NOMO-1 treated with DMSO at 0.1 percent for 48 hours (cell line): ENCODE measurements at regions not wholly inside any gene's neighbourhood (a gene's known extent, or its start where the extent isn't known, plus 50 kb on each side); places are given as distances from the start of the nearest gene placed in this dataset.

Experiments used
- DNase-seq: peaks from one replicate; lab custom pipeline; 2025; ENCODE audit not compliant: unreplicated experiment; lab: John Stamatoyannopoulos, UW

DNA sequence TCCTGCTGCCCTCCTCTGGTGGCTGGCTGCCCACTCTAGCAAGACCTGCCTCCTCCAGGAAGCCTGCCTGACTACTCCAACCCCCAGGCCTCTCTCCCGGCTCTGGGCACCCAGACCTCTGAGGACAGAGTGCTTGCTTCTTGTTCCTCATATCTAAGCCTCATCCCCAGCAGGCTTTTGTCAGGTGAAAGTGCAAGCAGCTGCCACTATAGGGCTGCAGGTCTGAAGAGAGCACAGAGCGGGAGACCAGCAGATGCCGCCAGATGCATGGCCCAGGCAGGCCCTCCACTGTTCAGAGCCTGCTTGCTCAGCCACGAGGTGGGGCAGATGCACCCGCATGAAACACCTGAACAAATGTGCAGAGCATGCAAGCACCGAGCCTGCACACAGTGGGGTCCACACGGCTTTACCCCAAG lies 73.0 kb downstream of the SERPINA3 start:
- DNase-seq = no peak

DNA sequence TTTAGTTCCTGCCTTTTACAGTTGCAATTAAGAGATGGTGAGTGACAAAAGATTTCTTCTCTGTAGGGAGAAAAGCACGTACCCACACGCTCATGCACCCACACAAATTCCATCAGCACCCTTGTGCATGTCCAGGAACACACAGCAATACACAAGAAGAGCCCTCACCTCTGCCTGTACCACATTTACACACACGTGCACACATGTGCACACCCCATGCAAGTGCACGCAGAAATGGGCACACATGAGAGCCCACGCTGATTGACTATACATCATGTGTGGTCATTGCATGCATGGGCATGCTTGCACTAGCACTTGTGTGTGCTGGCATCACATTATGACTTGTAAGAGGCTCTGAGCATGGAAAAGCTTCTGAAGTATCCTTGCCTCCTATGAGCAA lies 70.5 kb downstream of the SERPINA3 start:
- no peak for DNase-seq

DNA sequence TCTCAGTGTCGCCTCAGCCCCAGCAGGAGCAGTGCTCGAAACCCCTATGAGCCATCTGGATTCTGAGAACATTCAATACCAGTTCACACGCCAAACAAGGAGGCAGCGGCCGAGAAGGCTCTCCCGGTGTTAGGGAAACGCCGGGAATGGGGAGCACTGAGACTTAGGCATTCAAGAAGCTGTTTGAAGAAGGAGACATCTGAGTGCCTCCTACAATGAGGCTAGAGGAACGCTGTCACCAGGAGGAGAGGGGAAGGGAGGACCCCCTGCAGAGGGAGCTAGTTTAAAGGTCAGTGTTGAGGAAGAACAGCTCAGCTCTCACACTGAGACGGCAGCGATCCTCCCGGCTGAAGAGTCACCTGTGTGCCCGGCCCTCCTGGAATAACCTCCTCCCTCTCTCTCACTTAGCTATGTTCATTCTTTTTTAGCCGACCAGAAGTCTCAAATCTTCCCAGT lies 69.9 kb downstream of the SERPINA3 start:
- DNase-seq = no peak

DNA sequence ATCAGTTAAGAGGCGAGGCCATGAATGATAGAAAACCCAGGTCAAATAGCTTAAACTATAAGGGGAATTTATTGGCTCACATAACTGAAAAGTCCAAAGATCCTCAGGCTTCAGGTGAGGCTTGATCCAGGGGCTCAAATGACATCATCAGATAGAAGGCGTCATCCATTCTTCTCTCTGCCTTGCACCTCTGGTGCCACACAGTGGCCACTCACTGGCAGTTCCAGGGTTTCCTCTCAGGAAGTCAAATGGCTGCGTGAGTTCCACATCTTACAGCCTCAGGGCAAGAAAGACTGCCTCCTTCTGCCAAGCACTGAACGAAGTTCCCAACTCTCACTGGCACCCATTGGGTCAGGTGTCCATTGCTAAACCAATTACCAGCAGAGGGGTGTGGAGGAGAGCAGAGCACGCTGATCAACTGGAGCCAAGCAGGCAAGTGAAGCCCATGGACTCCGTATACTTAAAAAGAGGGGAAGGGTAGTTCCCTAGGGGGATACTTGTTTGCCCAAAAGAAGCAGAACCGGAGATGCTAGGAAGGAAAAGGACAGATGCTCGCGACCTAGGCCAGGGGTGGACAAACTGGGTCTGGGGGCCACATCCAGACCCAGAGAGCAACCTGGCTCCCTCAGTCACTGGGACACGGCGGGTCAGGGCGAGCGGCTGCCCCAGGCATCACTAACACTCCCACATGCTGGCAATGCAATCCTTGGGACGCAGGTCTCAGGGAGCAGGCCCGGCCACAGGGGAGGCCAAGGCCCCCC lies 69.3 kb downstream of the SERPINA3 start:
- peak; percentile 27 for DNase-seq

DNA sequence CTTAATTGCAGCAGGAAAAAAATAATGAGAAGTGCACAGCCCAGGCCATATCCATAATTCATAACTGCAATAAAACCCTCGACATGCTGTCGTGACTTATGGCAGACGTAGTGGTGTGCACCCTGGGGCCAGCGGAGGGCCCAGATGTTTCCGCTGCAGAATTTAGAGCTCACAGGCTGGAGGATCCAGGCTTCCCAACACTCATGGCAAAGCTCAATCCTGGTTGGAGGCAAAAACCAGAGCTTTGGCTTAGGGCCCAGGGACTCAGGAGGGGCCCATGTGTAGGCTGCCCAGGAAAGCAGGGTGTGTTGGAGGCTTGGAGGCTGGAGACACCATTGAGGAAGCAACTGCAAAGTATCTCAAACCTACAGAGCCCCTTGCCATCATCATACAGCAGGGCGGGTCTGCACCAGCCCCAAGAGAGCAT lies 68.7 kb downstream of the SERPINA3 start:
- no peak for DNase-seq

DNA sequence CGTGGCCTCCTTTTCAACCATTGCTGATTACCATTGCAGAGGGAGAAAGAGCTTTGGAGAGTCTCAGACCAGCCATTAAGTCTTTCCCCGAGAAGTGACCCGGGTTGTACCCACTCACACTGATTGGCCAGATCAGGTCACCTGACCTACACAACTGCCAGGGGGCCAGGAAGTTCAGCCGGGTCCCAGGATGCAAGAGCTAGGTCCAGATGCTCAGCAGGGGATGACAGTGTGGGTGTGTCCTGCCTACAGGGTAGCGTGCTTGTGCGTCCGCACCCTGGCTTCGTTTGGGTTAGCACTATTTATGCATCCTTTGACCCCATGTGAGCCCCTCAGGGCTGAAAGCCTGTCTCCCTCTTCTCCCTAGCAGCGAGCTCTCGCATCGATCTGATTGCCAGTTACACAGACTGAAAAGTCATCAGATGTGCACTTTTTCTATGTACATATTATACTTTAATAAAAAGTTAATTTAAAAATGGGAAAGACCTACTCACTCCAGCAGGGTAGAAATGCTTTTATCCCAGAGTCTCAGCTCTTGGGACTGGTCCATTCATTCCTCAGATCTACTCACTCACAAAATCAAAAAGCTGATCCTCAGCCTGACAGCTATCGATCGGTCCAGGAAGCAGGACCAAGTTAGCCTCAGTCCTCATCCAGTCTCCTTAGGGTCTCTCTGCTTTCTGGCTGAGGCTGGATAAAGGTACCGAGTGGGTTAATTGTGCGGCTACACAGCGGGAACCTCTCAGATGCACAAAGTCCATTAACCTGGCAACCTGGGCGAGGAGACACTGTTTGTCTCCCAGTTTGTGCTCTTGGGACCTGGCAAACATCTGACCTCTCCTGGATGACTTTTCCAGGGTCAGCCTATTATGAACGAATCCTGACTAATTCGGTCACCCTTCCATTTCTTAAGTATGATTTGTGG lies 68.0 kb downstream of the SERPINA3 start:
- DNase-seq = no peak

DNA sequence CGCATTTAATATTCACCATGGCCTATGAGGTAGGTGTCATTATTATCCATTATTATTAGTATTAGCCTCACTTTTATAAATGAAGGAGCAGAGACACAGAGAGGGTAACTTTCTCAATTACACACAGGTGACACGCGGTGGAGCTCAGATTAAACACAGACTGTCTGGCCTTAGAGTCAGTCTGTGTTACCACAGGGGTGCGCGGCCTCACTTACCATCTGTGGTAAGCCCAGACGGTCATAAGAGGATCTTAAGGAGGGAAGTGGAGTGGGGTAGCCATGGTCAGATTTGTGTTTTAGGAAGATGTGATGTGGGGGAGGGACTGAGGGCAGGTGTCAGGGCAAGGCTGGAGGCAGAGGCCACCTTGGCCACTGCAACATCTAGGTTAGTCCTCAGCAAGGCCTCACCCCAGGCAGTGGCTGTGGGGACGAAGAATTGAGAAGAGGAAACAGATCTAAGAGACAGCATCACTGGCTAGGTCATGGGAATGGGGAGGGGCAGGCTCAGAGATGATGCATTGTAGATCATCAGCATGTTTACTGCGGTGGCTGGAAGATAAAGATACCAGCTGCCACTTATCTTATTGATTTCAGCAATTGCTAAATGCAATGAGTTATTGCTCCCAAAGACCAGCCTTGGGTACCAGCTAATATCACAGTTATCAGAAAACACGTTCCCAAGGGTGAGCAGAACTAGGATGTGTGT lies 67.1 kb downstream of the SERPINA3 start:
- no peak for DNase-seq

DNA sequence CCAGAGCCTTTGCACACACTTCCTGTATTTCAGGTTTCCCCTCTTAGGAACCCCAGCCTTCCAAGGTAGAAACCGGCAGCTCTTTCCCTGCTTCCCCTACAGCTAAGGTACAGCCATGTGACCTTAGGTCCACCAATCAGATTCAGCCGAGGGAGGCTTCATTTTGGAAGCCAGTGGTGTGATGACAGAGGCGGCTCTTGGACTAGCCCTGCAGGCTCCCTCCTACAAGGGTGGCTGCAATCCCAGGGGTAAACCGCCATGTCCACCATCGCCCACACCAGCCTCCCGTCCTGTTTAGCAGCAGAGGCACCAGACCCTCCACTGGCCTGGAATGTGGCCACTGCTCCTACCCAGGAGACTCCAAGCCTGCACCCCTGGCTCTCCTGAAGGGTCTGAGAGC lies 65.6 kb downstream of the SERPINA3 start:
- DNase-seq = no peak

DNA sequence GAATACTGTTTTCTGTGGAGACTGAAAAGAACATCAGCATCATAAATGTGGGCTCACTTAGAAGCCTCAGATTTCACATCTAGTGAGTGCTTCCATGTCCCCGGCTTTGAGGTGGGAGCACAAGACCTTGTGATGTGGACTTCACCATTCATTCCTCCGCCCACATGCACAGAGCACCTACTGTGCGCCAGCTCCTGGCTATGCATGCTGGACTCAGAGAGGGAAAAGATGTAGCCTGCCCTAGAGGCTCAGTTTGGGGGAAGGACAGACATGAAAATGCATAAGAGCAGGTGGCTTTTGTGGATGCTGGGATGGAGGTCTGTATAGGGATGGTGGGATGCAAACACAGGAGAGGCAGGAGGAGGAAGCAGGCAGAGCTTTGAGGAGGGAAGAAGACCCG lies 65.0 kb downstream of the SERPINA3 start:
- no peak for DNase-seq

DNA sequence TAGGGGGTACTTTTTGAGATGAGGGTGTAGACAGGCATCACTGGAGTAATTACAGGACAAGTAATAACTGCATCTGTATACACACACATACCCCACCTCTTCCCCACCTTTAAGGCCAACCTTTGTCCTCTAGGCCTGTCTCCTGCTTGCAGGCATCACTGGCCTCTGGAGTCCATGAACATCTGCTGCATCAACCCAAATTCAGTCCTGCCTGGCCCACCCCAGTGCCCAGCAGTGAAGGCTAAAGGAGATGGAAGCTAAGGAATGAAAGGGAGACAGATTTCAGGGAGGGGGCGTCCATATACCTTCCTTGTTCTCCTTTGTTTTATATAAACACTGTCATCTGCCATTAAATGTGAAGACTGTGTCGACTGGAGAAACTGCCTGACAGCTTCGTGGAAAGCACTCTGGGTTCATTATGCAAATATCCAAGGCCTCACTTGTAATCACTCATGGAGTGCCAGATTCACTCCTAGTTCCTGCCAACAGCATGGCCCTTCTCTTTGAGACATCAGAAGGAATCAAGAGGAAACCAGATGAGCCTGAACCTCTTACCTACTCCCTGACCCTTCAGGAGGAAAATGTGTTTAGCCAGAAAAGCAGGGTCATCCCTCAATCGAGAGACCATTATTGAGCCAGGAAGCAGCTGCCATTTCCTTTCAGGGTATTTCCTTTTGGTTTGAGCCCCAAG lies 64.4 kb downstream of the SERPINA3 start:
- DNase-seq = no peak

DNA sequence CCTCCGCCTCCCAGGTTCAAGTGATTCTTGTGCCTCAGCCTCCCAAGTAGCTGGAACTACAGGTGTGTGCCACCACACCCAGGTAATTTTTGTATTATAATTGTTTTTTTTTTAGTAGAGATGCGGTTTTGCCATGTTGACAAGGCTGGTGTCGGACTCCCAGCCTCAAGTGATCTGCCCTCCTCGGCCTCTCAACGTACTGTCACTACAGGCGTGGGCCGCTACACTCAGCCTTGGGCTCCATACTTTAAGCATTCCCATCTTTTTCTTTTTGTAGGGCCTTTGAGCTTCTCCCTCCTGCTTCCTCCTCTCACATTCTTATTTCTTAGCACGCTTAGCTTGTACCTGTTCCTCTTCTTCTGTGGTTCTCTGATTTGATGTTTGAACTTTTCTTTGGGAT lies 62.8 kb downstream of the SERPINA3 start:
- no peak for DNase-seq

DNA sequence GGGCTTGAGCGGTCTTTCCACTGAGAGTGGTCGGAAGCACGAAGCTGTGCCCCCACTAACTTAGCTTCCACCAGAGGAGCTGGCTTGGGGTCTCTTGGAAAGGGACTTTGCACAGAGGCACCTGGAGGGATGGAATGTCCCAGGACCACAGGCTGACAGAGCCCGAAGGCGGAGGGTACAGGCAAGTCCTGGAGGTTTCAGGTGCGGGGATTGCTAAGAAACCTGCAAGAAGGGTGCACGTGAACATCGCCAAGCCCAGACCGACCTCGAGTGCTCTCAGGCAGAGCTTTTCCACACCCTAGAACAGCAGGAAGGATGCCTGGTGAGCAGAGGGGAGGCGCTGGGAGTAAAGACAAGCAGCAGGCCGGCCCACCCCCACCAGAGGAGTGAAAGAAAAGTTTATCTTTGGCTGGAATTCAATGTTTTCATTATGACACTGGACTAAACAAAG lies 61.6 kb downstream of the SERPINA3 start:
- DNase-seq = no peak
